ENCODE measurements at regions not wholly inside any gene's neighbourhood (a gene's known extent, or its start where the extent isn't known, plus 50 kb on each side); places are given as distances from the start of the nearest gene placed in this dataset.

DNA sequence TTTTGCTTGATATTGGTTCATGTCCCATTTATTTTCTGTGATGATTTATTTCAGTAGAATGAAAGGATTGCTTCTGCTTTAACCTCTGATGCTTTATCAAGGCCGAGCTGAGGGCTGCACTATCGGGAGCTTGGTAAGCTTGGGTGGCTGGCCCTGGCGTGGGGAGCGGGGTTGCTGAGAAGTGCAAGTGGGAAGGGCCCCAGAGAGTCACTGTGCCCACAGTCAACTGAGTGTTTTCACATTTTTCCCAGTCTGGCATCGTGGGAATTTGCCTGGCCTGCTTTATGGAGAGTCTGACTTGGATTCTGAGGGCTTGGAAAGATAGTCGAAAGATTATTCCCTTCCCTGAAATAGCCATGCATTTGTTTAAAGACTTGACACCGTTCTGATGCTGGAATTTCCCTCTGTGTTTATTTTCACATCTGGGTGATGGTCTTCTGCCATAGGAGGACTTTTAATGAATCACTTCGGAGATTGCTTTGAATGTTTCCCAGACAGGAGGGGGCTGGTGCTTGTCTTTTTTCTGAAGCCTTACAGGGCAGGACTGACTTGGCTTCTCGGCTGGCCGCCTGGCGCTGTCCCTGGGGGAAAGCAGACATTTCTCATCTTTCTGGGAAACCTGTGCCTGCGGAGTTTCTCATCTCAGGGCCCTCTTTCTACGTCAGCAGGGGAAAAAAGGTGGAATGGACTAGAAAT, 139.0 kb downstream of the BOD1 start:
- DNase-seq (ENCODE audit: low spot score): no peak
- in situ Hi-C loops (cut with HindIII; ENCODE audit: low sequenced_read_pairs): no loop called here

DNA sequence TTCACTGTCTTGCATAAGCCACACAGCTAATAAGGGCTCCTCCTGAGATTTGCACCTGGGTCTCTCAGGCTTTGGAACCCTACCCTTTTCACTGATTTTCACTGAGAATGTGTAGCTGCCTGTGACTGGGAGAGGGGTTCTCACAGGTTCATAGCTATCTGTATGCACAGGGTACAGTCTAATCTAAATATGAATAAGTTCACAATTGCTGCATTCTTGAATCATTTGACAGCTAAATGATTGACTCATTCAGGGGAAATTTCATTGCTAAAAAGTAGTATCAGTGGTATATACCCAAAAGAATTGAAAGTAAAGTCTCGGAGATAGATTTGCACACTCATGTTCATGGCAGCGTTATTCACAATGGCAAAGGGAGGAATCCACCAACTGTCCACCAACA, 140.7 kb downstream of the BOD1 start:
- DNase-seq (ENCODE audit: low spot score): no peak
- in situ Hi-C loops (cut with HindIII; ENCODE audit: low sequenced_read_pairs): no loop called here

DNA sequence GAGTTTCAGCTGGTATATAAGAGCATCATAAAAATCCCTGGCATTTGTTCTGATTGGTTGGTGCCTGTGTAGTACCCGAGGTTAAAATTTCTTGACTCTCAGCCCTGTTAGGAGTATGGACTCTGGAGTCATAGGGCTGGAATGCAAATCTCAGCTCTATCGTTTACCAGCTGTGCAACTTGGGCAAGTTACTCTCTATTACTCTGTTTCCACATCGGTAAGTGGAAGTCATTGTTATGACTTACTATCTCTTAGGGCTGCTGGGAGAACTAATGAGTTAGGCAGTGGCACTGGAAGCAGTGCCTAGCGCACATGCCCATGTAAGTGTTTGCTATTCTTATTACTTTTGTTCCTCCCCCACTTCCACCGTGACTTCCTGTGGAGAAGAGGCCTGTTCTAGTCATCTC, 141.6 kb downstream of the BOD1 start:
- in situ Hi-C loops (cut with HindIII; ENCODE audit: low sequenced_read_pairs): no loop called here
- peak; percentile 2 for DNase-seq (ENCODE audit: low spot score)

DNA sequence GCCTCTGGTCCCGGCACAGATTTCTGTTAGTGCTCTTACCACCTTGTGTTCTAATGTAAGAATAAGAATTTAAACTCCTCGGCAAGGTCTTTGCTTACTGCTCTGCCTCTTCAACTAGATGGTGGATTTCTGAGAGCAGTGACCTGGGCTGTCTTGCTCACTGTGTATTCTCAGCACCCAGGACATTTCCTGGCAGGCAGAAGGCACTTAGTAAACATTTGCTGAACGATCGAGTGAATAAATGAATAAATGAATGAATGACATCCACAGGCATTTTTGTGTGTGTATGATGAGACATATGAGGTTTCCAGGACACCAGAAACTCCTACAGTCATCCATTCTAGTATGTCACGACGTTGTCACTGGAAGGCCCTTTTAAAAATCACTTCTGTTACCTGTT, 143.2 kb downstream of the BOD1 start:
- in situ Hi-C loops (cut with HindIII; ENCODE audit: low sequenced_read_pairs): no loop called here
- DNase-seq (ENCODE audit: low spot score): no peak

DNA sequence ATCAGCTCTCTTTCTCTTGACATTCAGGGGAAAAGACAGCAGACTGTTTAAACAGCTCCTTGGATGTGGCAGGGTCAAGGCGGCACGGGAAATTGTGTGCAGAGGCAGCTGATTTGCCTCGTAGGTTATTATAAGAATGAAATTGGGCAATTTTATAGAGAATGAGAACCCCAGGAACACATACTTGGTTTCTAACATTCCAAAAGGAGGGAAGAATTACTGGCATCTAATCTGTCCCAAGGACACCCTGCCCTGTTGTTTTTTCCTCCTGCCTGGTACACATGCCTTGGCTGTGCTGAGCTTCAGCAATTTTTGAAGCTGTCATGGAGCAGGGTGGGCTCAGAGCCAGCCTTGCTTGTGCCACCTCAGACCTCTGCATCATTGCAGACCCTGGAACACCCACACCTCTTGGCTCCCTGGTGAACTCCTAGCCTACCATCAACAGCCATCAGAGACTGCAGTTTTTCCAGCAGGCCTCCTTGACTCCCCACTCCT, 143.6 kb downstream of the BOD1 start:
- in situ Hi-C loops (cut with HindIII; ENCODE audit: low sequenced_read_pairs): no loop called here
- peak; percentile 2 for DNase-seq (ENCODE audit: low spot score)

DNA sequence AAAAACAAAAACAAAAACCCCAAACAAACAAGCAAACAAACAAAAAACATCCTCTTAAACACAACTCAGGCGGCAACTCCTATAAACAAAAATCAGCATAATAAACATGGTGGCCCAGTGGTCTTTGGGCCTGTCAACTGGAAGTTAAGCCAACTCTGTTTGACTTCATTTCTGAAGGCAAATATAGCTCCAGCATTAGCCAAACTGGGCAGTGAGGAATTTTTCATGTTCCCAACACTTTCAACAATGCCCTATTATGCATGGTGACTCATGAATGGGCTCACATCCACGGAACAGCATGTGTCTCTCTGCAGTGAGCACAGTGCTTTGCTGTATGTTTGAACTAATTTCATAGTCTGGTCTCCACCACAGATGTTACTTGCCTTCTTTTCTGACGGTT, 143.9 kb upstream of the STC2 start:
- in situ Hi-C loops (cut with HindIII; ENCODE audit: low sequenced_read_pairs): no loop called here
- peak; percentile 83 for DNase-seq (ENCODE audit: low spot score)

DNA sequence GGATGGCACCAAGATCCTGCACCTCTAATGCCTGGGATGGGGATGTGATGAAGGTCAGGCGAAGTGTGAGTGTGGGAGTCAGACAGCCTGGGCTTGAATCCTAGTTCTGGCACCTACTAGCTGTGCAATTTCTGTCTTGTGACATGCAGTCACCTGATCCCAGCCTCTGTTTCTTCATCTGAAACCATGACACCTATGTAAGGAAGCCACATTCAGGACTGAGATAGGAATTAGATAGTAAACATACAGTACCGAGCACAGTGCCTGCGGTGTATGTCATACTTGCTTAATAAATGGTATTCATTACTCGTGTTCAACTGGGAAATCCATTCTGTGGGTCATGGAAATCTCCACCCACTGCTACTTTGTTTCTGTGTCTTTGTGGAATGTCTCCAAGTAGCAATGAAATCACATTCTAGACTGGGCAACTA, 140.6 kb upstream of the STC2 start:
- in situ Hi-C loops (cut with HindIII; ENCODE audit: low sequenced_read_pairs): no loop called here
- no peak for DNase-seq (ENCODE audit: low spot score)

DNA sequence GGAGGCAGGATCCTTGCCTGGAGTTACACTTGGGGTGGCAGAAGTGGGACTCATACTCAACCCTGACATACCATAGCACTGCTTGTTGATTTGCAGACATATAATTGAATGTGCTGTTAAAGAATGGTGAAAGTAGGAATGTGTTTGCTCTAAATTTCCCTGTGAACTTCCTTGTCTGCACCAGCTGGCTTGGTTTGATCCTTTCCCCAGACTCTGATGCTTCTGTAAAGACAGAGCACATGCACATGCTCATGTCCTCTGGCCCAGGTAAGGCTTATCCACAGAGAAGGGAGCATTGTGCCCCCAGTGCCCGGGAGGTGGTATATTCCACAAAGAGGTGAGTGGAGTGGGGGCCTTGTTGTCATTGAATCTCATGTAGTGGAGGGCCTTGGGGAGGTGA, 138.0 kb upstream of the STC2 start:
- in situ Hi-C loops (cut with HindIII; ENCODE audit: low sequenced_read_pairs): no loop called here
- DNase-seq (ENCODE audit: low spot score): no peak

DNA sequence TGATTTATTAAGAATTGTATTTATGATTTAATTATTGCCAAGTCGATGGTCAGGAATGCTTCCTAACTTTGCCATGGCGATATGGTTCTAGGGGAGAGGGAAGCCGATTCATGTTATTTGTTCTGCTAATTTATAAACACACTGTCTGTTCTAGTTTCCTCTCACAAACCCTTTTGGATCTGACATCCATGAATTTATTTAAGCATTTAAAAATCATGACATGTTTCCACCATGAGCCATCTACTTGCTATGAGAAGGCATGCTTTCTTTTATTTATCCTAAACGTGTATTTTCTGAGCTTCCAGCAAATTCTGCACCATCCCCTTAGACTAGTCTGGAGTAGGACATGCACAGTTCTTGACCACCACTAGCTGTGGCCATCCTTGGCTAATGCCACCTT, 136.6 kb upstream of the STC2 start:
- in situ Hi-C loops (cut with HindIII; ENCODE audit: low sequenced_read_pairs): no loop called here
- DNase-seq (ENCODE audit: low spot score): no peak

DNA sequence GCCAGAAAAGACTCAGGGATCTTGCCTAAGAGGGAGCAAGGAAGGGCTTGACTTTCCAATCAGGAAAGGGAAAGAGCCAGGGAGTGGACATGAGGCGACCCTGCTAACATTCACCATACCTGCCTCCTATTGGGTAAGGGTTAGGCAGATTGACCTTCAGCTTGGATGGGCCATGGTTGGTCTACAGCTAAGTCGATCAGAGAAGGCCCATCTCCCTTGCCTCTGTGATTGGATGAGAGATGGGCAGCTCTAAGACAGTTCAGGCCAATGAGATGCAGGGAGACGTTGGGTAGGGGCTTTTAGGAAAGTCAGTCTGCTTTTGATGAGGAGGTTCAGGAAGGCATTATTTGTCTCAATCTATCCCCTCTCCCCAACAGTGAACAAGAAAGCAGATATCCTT, 135.0 kb upstream of the STC2 start:
- in situ Hi-C loops (cut with HindIII; ENCODE audit: low sequenced_read_pairs): no loop called here
- no peak for DNase-seq (ENCODE audit: low spot score)

DNA sequence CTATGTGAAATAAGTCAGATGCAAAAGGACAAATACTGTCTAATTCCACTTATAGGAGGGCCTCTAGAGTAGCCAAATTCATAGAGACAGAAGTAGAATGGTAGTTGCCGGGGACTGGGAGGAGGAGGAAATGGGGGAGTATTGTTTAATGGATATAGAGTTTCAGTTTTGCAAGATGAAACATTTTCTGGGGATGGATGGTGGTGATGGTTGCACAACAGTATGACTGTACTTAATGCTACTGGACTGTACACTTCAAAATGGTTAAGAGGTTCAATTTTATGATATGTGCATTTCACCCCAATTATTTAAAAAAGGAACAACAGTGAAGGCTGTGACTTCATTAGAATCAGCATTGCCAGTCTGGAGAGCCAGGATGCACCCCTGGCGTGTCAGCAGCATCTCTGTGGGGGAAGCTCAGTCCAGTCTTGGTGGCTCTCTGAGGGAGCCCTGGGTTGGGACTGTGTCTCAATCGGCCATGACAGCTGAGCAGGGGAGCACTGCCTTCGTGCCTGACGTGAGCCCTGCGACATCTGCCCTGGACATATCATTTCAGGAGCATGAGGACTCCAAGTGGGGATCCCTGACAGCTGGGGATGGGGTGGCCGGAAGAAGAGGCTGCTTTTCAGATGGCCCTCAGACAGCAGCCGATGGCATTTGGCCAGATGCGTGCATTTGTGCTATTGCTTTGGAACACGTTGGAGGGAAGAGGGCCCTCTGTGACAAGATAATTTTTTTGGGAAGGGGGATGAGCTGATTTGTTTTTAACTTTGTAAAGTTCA, 130.8 kb upstream of the STC2 start:
- in situ Hi-C loops (cut with HindIII; ENCODE audit: low sequenced_read_pairs): no loop called here
- DNase-seq (ENCODE audit: low spot score): no peak

DNA sequence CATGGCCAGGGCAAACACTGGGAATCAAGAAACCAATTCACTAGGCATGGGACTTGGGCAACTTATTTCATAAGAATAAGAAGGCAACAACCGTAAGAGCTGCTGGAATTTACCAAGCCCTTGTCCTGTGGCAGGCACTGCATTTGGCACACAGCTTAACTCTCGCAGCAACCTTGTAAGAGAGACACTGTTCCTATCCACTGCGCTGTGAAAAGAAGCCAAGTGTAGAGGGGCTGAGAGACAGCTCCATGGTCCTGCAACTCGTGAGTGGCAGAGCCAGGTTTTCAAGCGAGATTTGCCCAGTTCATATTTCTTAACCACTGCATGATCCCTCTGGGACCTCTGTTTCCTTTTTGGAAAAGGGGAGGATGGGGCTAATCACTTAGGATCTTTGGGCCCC, 129.3 kb upstream of the STC2 start:
- in situ Hi-C loops (cut with HindIII; ENCODE audit: low sequenced_read_pairs): no loop called here
- DNase-seq (ENCODE audit: low spot score): no peak

DNA sequence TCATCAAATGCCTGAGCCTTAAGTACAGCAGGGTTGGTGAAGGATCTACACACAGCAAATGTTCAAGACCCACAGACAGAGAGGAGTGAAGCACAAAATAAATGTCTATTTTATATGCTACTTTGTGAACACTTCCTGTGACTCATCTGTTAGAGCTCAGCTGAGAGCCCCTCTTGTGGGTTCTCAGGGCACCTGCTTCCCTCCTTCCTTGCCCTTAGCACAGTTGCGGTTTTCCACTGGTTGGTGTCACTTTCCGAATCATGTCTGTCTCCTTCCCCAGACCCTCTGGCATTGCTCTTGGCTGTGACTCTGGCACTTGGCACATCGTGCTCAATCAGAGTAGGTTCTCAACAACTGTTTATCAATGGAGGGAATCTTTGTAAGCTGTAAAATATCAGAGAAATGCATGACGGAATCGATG, 128.5 kb upstream of the STC2 start:
- DNase-seq (ENCODE audit: low spot score): no peak
- in situ Hi-C loops (cut with HindIII; ENCODE audit: low sequenced_read_pairs): no loop called here

DNA sequence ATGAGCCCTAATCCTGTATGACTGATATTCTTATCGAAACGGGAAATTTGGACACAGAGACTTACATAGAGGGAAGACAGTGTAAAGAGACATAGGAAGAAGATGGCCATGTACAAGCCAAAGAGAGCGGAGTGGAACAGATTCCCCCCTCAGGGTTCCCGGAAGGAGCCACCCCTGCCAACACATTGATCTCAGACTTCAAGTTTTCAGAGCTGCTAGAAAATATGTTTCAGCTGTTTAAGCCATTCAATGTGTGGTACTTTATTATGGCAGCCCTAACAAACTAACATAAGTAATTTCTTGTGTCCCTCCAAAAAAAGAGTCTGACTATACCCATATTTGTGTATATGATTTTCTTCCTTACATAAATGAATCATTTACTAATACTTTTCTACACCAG, 128.0 kb upstream of the STC2 start:
- DNase-seq (ENCODE audit: low spot score): no peak
- in situ Hi-C loops (cut with HindIII; ENCODE audit: low sequenced_read_pairs): no loop called here

DNA sequence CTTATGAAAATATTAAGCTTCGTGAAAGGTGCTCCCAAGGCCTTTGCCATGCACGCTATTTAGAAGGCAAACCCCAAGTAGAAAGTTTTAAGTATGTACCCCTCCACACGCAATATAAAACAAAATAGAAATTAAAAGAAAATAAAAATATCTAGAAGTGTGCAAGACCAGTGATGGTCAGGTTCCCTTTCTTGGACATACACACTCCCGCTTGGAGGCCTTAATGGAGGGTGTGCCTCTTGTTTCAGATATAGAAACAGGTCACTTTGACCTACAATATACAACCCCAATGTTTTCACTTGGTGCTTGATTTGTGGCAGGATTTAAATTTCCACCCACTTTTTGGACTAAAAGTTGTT, 127.4 kb upstream of the STC2 start:
- in situ Hi-C loops (cut with HindIII; ENCODE audit: low sequenced_read_pairs): no loop called here
- no peak for DNase-seq (ENCODE audit: low spot score)

DNA sequence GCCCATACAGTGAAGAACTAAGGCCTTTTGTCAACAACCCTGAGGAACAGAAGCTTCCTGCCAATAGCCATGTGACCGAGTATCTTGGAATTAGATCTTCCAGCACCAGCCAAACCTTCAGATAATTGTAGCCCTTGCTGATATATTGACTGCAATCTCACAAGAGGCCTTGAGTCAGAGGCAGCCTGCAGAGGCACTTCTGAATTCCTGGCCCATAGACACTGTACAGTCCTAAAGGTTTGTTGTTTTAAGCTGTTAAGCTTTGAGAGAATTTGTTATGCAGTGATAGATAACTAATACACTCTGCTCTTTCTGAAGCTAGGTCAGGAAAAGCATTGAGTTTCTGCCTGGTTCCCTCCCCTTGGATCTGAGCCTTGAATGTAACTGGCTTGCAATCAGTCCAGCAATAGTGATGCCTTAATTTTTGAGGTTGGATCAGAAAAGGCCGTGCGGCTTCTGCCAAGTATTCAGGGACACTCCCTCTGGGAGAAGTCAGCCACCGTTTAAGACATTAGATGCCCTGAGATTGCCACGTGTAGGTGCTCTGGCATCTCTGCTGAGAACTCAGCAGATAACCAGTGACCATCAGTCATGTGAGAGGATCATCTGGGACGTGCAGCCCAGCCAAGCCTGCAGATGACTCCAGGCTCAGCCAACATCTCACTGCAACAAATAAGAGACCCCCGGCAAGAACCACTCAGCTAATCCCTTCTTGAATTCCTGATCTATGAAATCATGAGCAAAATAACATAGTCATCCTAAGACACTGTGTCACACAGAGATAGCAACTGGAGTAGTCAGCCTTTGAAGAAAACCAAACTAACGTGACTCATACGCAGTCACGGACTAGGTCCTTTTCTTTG, 126.8 kb upstream of the STC2 start:
- no peak for DNase-seq (ENCODE audit: low spot score)
- in situ Hi-C loops (cut with HindIII; ENCODE audit: low sequenced_read_pairs): no loop called here

DNA sequence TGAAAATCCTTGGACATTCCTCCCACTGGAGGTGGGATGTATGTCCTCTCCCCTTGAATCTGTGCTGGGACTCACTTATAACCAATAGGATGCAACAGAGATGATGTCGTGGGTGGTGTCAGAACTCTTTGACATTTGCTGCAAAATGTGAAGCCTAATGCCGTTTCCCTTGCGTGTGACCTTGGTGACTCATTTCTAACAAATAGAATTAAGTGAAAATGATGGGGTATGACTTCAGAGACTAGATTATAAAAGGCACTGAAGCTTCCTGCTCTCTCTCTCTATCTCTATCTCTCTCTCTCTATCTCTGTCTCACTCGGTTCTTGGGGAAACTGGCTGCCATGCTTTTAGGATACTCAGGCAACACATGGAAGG, 126.1 kb upstream of the STC2 start:
- in situ Hi-C loops (cut with HindIII; ENCODE audit: low sequenced_read_pairs): no loop called here
- no peak for DNase-seq (ENCODE audit: low spot score)

DNA sequence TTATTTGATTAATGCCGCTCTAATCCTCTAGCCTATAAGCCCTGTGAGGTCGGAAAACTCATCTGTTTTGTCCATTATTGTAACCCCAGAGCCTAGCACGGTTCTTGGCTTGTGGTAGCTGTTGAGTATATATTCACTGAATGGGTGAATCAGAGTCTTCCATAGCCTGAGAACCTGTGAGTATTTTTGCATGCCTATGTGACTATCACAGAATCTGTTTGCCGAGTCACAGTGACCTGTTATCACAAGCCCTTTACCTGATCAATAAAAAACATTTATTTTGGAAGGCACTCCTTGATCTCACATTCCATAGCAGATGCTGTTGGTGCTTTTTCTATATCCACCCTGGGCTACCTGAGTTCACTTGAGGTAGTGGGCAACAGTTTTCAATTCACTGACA, 125.0 kb upstream of the STC2 start:
- in situ Hi-C loops (cut with HindIII; ENCODE audit: low sequenced_read_pairs): no loop called here
- DNase-seq (ENCODE audit: low spot score): no peak

DNA sequence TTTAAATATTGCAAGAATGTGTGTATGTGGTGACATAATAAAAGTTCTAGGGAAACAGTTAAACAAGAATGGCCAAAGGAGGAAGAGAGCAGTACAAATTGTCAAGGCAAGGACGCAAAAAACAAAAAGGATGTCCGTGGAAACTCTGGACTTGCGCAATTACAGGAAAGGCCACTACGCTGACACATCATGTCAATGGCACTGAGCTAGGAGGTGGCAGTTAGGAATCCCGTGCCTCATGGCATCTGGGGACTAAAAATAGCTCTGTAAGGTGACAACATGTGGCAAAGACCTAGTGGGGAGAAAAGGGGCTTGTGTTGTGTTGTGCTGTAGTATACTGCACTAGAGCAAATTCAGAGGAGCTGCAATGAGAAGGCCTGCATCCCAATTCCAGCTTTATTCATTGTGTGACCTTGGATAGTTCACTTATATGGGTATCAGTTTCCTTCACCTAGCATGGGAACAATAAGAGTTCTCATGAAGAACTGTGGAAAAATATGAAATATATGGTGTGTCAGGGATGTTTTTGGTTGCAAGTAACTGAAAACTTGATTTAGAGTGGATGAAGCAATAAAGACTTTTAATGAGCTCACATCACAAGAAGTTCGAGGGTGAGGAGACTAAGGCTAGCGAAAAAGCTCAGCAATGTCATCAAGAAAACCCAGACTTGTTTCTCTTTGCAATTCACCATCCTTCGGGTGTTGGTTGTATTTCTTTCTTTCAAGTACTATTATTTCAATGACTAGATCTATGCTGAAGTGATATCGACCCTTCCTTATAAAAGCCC, 124.1 kb upstream of the STC2 start:
- no peak for DNase-seq (ENCODE audit: low spot score)
- in situ Hi-C loops (cut with HindIII; ENCODE audit: low sequenced_read_pairs): no loop called here
